DND-41 (cell line): ENCODE measurements at regions not wholly inside any gene's neighbourhood (a gene's known extent, or its start where the extent isn't known, plus 50 kb on each side); places are given as distances from the start of the nearest gene placed in this dataset.

Experiments used
- ATAC-seq: fragments of 200-7000 bp; cut with Tn5 transposase; 3 replicates; pipeline ENCODE4 v1.9.1; 2021; ENCODE audit warnings: low read depth; ENCODE audit not compliant: insufficient read depth
- DNase-seq: peaks from one replicate; pipeline ENCODE4 v3.0.0-alpha.2; 2020
- H2AFZ ChIP-seq: 2 replicates; pipeline ENCODE4 v1.6.0; 2012; ENCODE audit warnings: low read depth, low read length
- H3K27ac ChIP-seq: 2 replicates; pipeline ENCODE4 v1.5.1; 2012; ENCODE audit warnings: low read length, inconsistent platforms
- H3K27me3 ChIP-seq: fragments of 200-600 bp; sonication (generic); 2 replicates; pipeline ENCODE4 v1.6.0; 2012; ENCODE audit warnings: low read length, mild to moderate bottlenecking, inconsistent platforms; ENCODE audit not compliant: insufficient read depth, poor library complexity
- H3K36me3 ChIP-seq: 2 replicates; pipeline ENCODE4 v1.5.1; 2012; ENCODE audit warnings: low read length, inconsistent platforms; ENCODE audit not compliant: insufficient read depth
- H3K4me1 ChIP-seq: 2 replicates; pipeline ENCODE4 v1.5.1; 2012; ENCODE audit warnings: mild to moderate bottlenecking, low read length; ENCODE audit not compliant: insufficient read depth
- H3K4me2 ChIP-seq: 2 replicates; pipeline ENCODE4 v1.6.0; 2012; ENCODE audit warnings: mild to moderate bottlenecking, moderate library complexity, low read length, inconsistent platforms; ENCODE audit not compliant: insufficient read depth
- H3K4me3 ChIP-seq, 2 experiments: fragments of 200-600 bp in 1 of 2; shearing (Covaris generic) in 1 of 2; 2 replicates each; pipeline ENCODE4 v1.5.1; 2012 to 2016; ENCODE audit warnings: inconsistent platforms in 2 of 2, low read length in 2 of 2, mild to moderate bottlenecking in 2 of 2, low read depth in 1 of 2, moderate library complexity in 1 of 2
- H3K79me2 ChIP-seq: 2 replicates; pipeline ENCODE4 v1.6.0; 2012; ENCODE audit warnings: low read length, inconsistent platforms; ENCODE audit not compliant: insufficient read depth
- H3K9ac ChIP-seq: 2 replicates; pipeline ENCODE4 v1.6.0; 2012; ENCODE audit warnings: low read depth, mild to moderate bottlenecking, inconsistent platforms, low read length, moderate library complexity
- H3K9me3 ChIP-seq: 2 replicates; pipeline ENCODE4 v1.5.1; 2012; ENCODE audit warnings: low read length, moderate library complexity, mild to moderate bottlenecking, inconsistent platforms; ENCODE audit not compliant: insufficient read depth, severe bottlenecking
- H4K20me1 ChIP-seq: 2 replicates; pipeline ENCODE4 v1.6.0; 2012; ENCODE audit warnings: low read length; ENCODE audit not compliant: insufficient read depth
- CTCF ChIP-seq: IDR thresholded peaks from 2 replicates; pipeline ENCODE4 v1.5.1; 2012; ENCODE audit warnings: borderline replicate concordance, low read length, moderate library complexity, mild to moderate bottlenecking; ENCODE audit not compliant: poor library complexity, severe bottlenecking; ENCODE audit errors: extremely low read depth
- EZH2 ChIP-seq: IDR thresholded peaks from 3 replicates; pipeline ENCODE4 v1.6.1; 2012; ENCODE audit warnings: borderline replicate concordance, low read depth, mild to moderate bottlenecking, moderate library complexity, low read length, inconsistent platforms; ENCODE audit not compliant: severe bottlenecking

GRCh38 chr11:23124249-23124648 lies 264.0 kb upstream of the CCDC179 start:
- H4K20me1 ChIP-seq = no peaks in the 10 kb centered on the region
- no peaks in the 10 kb centered on the region for H3K36me3 ChIP-seq
- H3K79me2 ChIP-seq = no peaks in the 10 kb centered on the region
- H3K4me2 ChIP-seq = no peak overlapping the region
- DNase-seq (no peak), ATAC-seq (no peak)
- H3K27me3 ChIP-seq = no peaks in the 10 kb centered on the region
- H3K9me3 ChIP-seq = no peaks in the 10 kb centered on the region
- no peak for TF ChIP-seq CTCF
- TF ChIP-seq EZH2 = no peak
- H3K9ac ChIP-seq = no peak overlapping the region
- no peak overlapping the region for H3K4me3 ChIP-seq
- no peaks in the 10 kb centered on the region for H3K4me1 ChIP-seq
- H3K27ac ChIP-seq = no peak overlapping the region
- H2AFZ ChIP-seq = no peak overlapping the region

- Histone ChIP-seq H4K20me1 (no peaks in the 10 kb centered on the region), H3K4me2 (no peak overlapping the region), H3K4me3 (no peak overlapping the region), H3K79me2 (no peaks in the 10 kb centered on the region), H3K9me3 (no peaks in the 10 kb centered on the region), H3K27me3 (no peaks in the 10 kb centered on the region), H2AFZ (no peak overlapping the region), H3K27ac (no peak overlapping the region), H3K36me3 (no peaks in the 10 kb centered on the region), H3K4me1 (no peaks in the 10 kb centered on the region), H3K9ac (no peak overlapping the region)
- TF ChIP-seq EZH2 (no peak), CTCF (no peak)
- ATAC-seq (no peak), DNase-seq (no peak)
Measured at GRCh38 chr11:23124996-23125395, 264.7 kb upstream of the CCDC179 start.

GRCh38 chr11:23127706-23128105 lies 267.4 kb upstream of the CCDC179 start:
- H3K9ac ChIP-seq = no peak overlapping the region
- no peaks in the 10 kb centered on the region for H3K27me3 ChIP-seq
- no peak overlapping the region for H3K4me3 ChIP-seq
- TF ChIP-seq EZH2 (no peak), CTCF (no peak)
- H4K20me1 ChIP-seq = no peaks in the 10 kb centered on the region
- DNase-seq (no peak), ATAC-seq (no peak)
- no peak overlapping the region for H3K27ac ChIP-seq
- no peaks in the 10 kb centered on the region for H3K36me3 ChIP-seq
- H3K4me2 ChIP-seq = no peak overlapping the region
- H3K9me3 ChIP-seq = no peaks in the 10 kb centered on the region
- no peaks in the 10 kb centered on the region for H3K4me1 ChIP-seq
- H2AFZ ChIP-seq = no peak overlapping the region
- H3K79me2 ChIP-seq = no peaks in the 10 kb centered on the region

- Histone ChIP-seq H3K27me3 (no peaks in the 10 kb centered on the region), H3K36me3 (no peaks in the 10 kb centered on the region), H2AFZ (no peak overlapping the region), H3K27ac (no peak overlapping the region), H4K20me1 (no peaks in the 10 kb centered on the region), H3K9me3 (no peaks in the 10 kb centered on the region), H3K4me3 (no peak overlapping the region), H3K9ac (no peak overlapping the region), H3K79me2 (no peaks in the 10 kb centered on the region), H3K4me2 (no peak overlapping the region), H3K4me1 (no peaks in the 10 kb centered on the region)
- DNase-seq = no peak
- TF ChIP-seq CTCF (no peak), EZH2 (no peak)
- no peak for ATAC-seq
Measured at GRCh38 chr11:23134627-23135026, 274.4 kb upstream of the CCDC179 start.
